A549 (cell line): ENCODE measurements at regions not wholly inside any gene's neighbourhood (a gene's known extent, or its start where the extent isn't known, plus 50 kb on each side); places are given as distances from the start of the nearest gene placed in this dataset.
A peak's percentile ranks its signal among the peaks of the same experiment; 100 is the strongest.

Experiments
- ATAC-seq, 2 experiments: fragments of 200-7000 bp in 1 of 2; fragments of >200 bp in 1 of 2; cut with Nextera tagmentation in 1 of 2; cut with Tn5 transposase in 1 of 2; 3 replicates each; pipeline versions ENCODE4 v1.8.0 to v1.9.1; 2018 to 2020; ENCODE audit warnings: mild to moderate bottlenecking in 1 of 2, moderate library complexity in 1 of 2
- CTCF ChIA-PET: fragments of 300-600 bp; sonication (Branson Sonifier 250); formaldehyde crosslinking; extraction: SDS; loops from one replicate; lab custom pipeline; 2021; ENCODE audit warnings: antibody characterized with exemption, inconsistent platforms; lab: Yijun Ruan, JAX
- POLR2A ChIA-PET: fragments of 350-600 bp; formaldehyde crosslinking; extraction: SDS; loops from one replicate; lab custom pipeline; 2021; ENCODE audit warnings: antibody characterized with exemption, inconsistent platforms; lab: Yijun Ruan, JAX
- DNase-seq, 2 experiments: peaks; one replicate each; pipeline versions ENCODE4 v3.0.0 to v3.0.0-alpha.2; 2011 to 2016; ENCODE audit warnings: low read depth in 1 of 2, low spot score in 1 of 2
- FAIRE-seq: peaks from 2 replicates; lab custom pipeline; 2011; peaks lifted over from hg19 to GRCh38; lab: Jason Lieb, UNC
- H3K27ac ChIP-seq, 2 experiments: fragments of >200 bp; sonication (Bioruptor Twin); formaldehyde crosslinking; 3 replicates each; pipeline ENCODE4 v1.5.1; 2016 to 2017
- H3K4me1 ChIP-seq: fragments of >200 bp; sonication (Bioruptor Twin); formaldehyde crosslinking; 3 replicates; pipeline ENCODE4 v1.6.1; 2016
- H3K4me2 ChIP-seq: fragments of >200 bp; sonication (Bioruptor Twin); formaldehyde crosslinking; 3 replicates; pipeline ENCODE4 v1.6.1; 2016
- H3K4me3 ChIP-seq: fragments of >200 bp; sonication (Bioruptor Twin); formaldehyde crosslinking; 3 replicates; pipeline ENCODE4 v1.5.1; 2016
- H3K9me3 ChIP-seq: fragments of >200 bp; sonication (Bioruptor Twin); formaldehyde crosslinking; 3 replicates; pipeline ENCODE4 v1.6.1; 2016
- BHLHE40 ChIP-seq: IDR thresholded peaks from 2 replicates; pipeline ENCODE4 v1.6.1; 2012; ENCODE audit warnings: low read depth, low read length, inconsistent platforms
- CEBPB ChIP-seq, 2 experiments: fragments of >200 bp in 1 of 2; sonication (Bioruptor Twin) in 1 of 2; formaldehyde crosslinking in 1 of 2; IDR thresholded peaks; 2 replicates each; pipeline ENCODE4 v1.6.1; 2012 to 2016
- CHD4 ChIP-seq: fragments of 200-600 bp; sonication (generic); IDR thresholded peaks from 2 replicates; pipeline ENCODE4 v1.6.1; 2016; ENCODE audit warnings: antibody characterized with exemption, mild to moderate bottlenecking, borderline replicate concordance
- EHMT2 ChIP-seq: fragments of 200-600 bp; sonication (generic); IDR thresholded peaks from 2 replicates; pipeline ENCODE4 v1.6.1; 2016; ENCODE audit warnings: antibody characterized with exemption, low read depth, mild to moderate bottlenecking, moderate library complexity
- FOXS1 ChIP-seq: fragments of 250-450 bp; sonication (Bioruptor Pico); IDR thresholded peaks from 2 replicates; pipeline ENCODE4 v1.5.0; 2020; ENCODE audit warnings: mild to moderate bottlenecking, moderate library complexity
- GATA3 ChIP-seq: IDR thresholded peaks from 2 replicates; pipeline ENCODE4 v1.6.1; 2012; ENCODE audit warnings: borderline replicate concordance
- HDAC2 ChIP-seq: fragments of 200-600 bp; sonication (generic); IDR thresholded peaks from 2 replicates; pipeline ENCODE4 v1.6.1; 2016
- HEYL ChIP-seq: fragments of 250-450 bp; sonication (Bioruptor Pico); IDR thresholded peaks from 2 replicates; pipeline ENCODE4 v1.8.0; 2021; ENCODE audit warnings: mild to moderate bottlenecking, moderate library complexity
- HOXB13 ChIP-seq: fragments of 250-450 bp; sonication (Bioruptor Pico); IDR thresholded peaks from 2 replicates; pipeline ENCODE4 v1.5.0; 2020; ENCODE audit warnings: low read depth, mild to moderate bottlenecking, moderate library complexity
- HOXB5 ChIP-seq: fragments of 250-450 bp; sonication (Bioruptor Pico); IDR thresholded peaks from 2 replicates; pipeline ENCODE4 v1.5.0; 2020; ENCODE audit warnings: mild to moderate bottlenecking, moderate library complexity
- JUN ChIP-seq, 2 experiments: fragments of >200 bp; sonication (Bioruptor Twin); formaldehyde crosslinking; IDR thresholded peaks; 2 replicates in 1 of 2; 3 replicates in 1 of 2; pipeline ENCODE4 v1.6.1; 2016 to 2017
- KDM5A ChIP-seq: fragments of 200-600 bp; sonication (generic); IDR thresholded peaks from 2 replicates; pipeline ENCODE4 v1.6.1; 2016; ENCODE audit warnings: antibody characterized with exemption, mild to moderate bottlenecking
- MAFK ChIP-seq: fragments of 450-650 bp; IDR thresholded peaks from 2 replicates; pipeline ENCODE4 v1.6.1; 2014; ENCODE audit not compliant: partially characterized antibody
- NPAS2 ChIP-seq: fragments of 250-450 bp; sonication (Bioruptor Pico); IDR thresholded peaks from 2 replicates; pipeline ENCODE4 v1.8.0; 2022; ENCODE audit warnings: mild to moderate bottlenecking, moderate library complexity, borderline replicate concordance
- PHF8 ChIP-seq: fragments of 200-600 bp; sonication (generic); IDR thresholded peaks from 2 replicates; pipeline ENCODE4 v1.6.1; 2016; ENCODE audit warnings: low read depth, mild to moderate bottlenecking, antibody characterized with exemption, moderate library complexity, borderline replicate concordance
- POLR2A ChIP-seq: IDR thresholded peaks from 2 replicates; pipeline ENCODE4 v1.6.1; 2012; ENCODE audit warnings: mild to moderate bottlenecking, low read length
- POLR2AphosphoS2 ChIP-seq: conservative IDR thresholded peaks from 2 replicates; pipeline ENCODE4 v1.6.1; 2012; ENCODE audit warnings: low read length, improper control_type of control experiment, inconsistent platforms
- RAD21 ChIP-seq, 2 experiments: fragments of >200 bp in 1 of 2; sonication (Bioruptor Twin) in 1 of 2; formaldehyde crosslinking in 1 of 2; IDR thresholded peaks in 1 of 2; conservative IDR thresholded peaks in 1 of 2; 2 replicates in 1 of 2; 3 replicates in 1 of 2; pipeline ENCODE4 v1.6.1; 2012 to 2018; ENCODE audit warnings: inconsistent platforms in 1 of 2
- RARB ChIP-seq: fragments of 250-450 bp; sonication (Bioruptor Pico); IDR thresholded peaks from 2 replicates; pipeline ENCODE4 v1.8.0; 2021; ENCODE audit warnings: mild to moderate bottlenecking, moderate library complexity
- RFX5 ChIP-seq: fragments of 450-650 bp; IDR thresholded peaks from 2 replicates; pipeline ENCODE4 v1.7.1; 2014; ENCODE audit warnings: antibody characterized with exemption, mild to moderate bottlenecking, moderate library complexity
- SMC3 ChIP-seq: fragments of >200 bp; sonication (Bioruptor Twin); formaldehyde crosslinking; IDR thresholded peaks from 3 replicates; pipeline ENCODE4 v1.6.1; 2018; ENCODE audit warnings: inconsistent platforms
- TFCP2L1 ChIP-seq: fragments of 250-450 bp; sonication (Bioruptor Pico); IDR thresholded peaks from 2 replicates; pipeline ENCODE4 v1.5.0; 2021; ENCODE audit warnings: mild to moderate bottlenecking
- ZC3H11A ChIP-seq: fragments of 450-650 bp; IDR thresholded peaks from 2 replicates; pipeline ENCODE4 v1.6.1; 2014; ENCODE audit warnings: antibody characterized with exemption, mild to moderate bottlenecking
- ZFP36 ChIP-seq: fragments of 450-650 bp; IDR thresholded peaks from 2 replicates; pipeline ENCODE4 v1.6.1; 2014; ENCODE audit warnings: borderline replicate concordance; ENCODE audit not compliant: partially characterized antibody
- ZNF302 ChIP-seq: fragments of 250-450 bp; sonication (Bioruptor Pico); IDR thresholded peaks from 2 replicates; pipeline ENCODE4 v1.9.0; 2021; ENCODE audit warnings: inconsistent platforms, mild to moderate bottlenecking, moderate library complexity
- ZSCAN20 ChIP-seq: fragments of 250-450 bp; sonication (Bioruptor Pico); IDR thresholded peaks from 2 replicates; pipeline ENCODE4 v1.8.0; 2022; ENCODE audit warnings: mild to moderate bottlenecking, moderate library complexity
- WGBS: methylation state at CpG from one replicate; pipeline ENCODE4 v1.1.6; 2017; ENCODE audit errors: missing lambda C conversion rate; 5-methylcytosine and 5-hydroxymethylcytosine counted together
- TF ChIP-seq, protein P1 (sequence below): fragments of 150-350 bp; IDR thresholded peaks from 2 replicates; pipeline ENCODE4 v1.6.1; 2014; ENCODE audit warnings: low read depth, mild to moderate bottlenecking, low read length
- TF ChIP-seq, protein P2 (sequence below): IDR thresholded peaks from 2 replicates; pipeline ENCODE4 v1.6.1; 2012; ENCODE audit warnings: low read depth, borderline replicate concordance
- TF ChIP-seq, protein P3 (sequence below): fragments of >200 bp; sonication (Bioruptor Twin); formaldehyde crosslinking; IDR thresholded peaks from 3 replicates; pipeline ENCODE4 v1.5.1; 2016
- TF ChIP-seq, protein P4 (sequence below): fragments of 250-450 bp; sonication (Bioruptor Pico); IDR thresholded peaks from 2 replicates; pipeline ENCODE4 v1.5.0; 2020; ENCODE audit warnings: low read depth, mild to moderate bottlenecking, moderate library complexity

DNA sequence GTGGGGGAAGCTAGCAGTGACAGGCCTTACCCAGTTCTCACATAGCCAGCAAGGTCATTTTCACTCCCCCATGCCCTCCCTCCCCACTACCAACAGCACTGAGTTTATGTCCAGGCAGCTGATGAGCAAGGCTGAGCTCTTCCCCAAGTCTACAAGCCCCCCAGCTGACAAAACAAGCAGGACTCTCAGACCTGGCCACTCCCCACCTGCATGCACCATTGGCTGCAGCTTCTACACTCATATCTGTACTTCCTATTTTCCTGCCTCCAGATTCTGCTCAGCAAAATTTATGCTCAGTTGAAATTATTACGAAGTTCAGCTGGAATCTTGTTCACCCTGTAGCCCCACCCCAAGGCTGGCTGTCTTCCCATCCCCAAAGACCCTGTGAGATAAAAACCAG, 339.3 kb downstream of the ARL6IP6 start:
- TF ChIP-seq, protein P1, sequence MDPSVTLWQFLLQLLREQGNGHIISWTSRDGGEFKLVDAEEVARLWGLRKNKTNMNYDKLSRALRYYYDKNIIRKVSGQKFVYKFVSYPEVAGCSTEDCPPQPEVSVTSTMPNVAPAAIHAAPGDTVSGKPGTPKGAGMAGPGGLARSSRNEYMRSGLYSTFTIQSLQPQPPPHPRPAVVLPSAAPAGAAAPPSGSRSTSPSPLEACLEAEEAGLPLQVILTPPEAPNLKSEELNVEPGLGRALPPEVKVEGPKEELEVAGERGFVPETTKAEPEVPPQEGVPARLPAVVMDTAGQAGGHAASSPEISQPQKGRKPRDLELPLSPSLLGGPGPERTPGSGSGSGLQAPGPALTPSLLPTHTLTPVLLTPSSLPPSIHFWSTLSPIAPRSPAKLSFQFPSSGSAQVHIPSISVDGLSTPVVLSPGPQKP, result no peak
- TF ChIP-seq RFX5 (no peak), TFCP2L1 (no peak), RARB (CRISPR knock-in tag) (no peak), HOXB13 (no peak), KDM5A (no peak), ZNF302 (CRISPR knock-in tag) (no peak), HOXB5 (CRISPR knock-in tag) (no peak), BHLHE40 (no peak), CHD4 (no peak), SMC3 (no peak), NPAS2 (CRISPR knock-in tag) (no peak), ZSCAN20 (no peak), GATA3 (no peak), FOXS1 (no peak), CEBPB (IDR thresholded peaks at IDR 0.05) (no peak), ZC3H11A (no peak), POLR2A (no peak)
- TF ChIP-seq, protein P2, sequence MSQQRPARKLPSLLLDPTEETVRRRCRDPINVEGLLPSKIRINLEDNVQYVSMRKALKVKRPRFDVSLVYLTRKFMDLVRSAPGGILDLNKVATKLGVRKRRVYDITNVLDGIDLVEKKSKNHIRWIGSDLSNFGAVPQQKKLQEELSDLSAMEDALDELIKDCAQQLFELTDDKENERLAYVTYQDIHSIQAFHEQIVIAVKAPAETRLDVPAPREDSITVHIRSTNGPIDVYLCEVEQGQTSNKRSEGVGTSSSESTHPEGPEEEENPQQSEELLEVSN, result no peak
- TF ChIP-seq, protein P3, sequence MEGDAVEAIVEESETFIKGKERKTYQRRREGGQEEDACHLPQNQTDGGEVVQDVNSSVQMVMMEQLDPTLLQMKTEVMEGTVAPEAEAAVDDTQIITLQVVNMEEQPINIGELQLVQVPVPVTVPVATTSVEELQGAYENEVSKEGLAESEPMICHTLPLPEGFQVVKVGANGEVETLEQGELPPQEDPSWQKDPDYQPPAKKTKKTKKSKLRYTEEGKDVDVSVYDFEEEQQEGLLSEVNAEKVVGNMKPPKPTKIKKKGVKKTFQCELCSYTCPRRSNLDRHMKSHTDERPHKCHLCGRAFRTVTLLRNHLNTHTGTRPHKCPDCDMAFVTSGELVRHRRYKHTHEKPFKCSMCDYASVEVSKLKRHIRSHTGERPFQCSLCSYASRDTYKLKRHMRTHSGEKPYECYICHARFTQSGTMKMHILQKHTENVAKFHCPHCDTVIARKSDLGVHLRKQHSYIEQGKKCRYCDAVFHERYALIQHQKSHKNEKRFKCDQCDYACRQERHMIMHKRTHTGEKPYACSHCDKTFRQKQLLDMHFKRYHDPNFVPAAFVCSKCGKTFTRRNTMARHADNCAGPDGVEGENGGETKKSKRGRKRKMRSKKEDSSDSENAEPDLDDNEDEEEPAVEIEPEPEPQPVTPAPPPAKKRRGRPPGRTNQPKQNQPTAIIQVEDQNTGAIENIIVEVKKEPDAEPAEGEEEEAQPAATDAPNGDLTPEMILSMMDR, result no peak
- TF ChIP-seq, all 56 proteins: peak for 0
- peak overlapping the region in 1 of 2 experiments; percentile 40; a peak in 2 of 6 replicates for H3K27ac ChIP-seq
- no peak overlapping the region for H3K4me3 ChIP-seq
- ChIA-PET CTCF (no interaction called here), POLR2A (no interaction called here)
- 6% methylated on average over 1 of the region's 1 CpG for WGBS
- H3K4me2 ChIP-seq, result no peak overlapping the region
- DNase-seq, result no peak
- FAIRE-seq, result no peak
- H3K9me3 ChIP-seq, result no peaks in the 10 kb centered on the region
- no peak for ATAC-seq
- peaks cover 23% of the 10 kb centered on the region for H3K4me1 ChIP-seq

- TF ChIP-seq HEYL (CRISPR knock-in tag) (no peak), ZFP36 (no peak), RAD21 (conservative IDR thresholded peaks at IDR 0.05 in 1 of 2, IDR thresholded peaks at IDR 0.05 in 1 of 2) (no peak), HDAC2 (no peak), EHMT2 (no peak), ZSCAN20 (no peak), PHF8 (no peak), FOXS1 (no peak), KDM5A (no peak), MAFK (no peak), JUN (IDR thresholded peaks at IDR 0.05) (no peak), HOXB5 (CRISPR knock-in tag) (no peak), POLR2AphosphoS2 (no peak)
- TF ChIP-seq, protein P2, result no peak
- TF ChIP-seq, protein P4, sequence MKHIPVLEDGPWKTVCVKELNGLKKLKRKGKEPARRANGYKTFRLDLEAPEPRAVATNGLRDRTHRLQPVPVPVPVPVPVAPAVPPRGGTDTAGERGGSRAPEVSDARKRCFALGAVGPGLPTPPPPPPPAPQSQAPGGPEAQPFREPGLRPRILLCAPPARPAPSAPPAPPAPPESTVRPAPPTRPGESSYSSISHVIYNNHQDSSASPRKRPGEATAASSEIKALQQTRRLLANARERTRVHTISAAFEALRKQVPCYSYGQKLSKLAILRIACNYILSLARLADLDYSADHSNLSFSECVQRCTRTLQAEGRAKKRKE (CRISPR knock-in tag), result no peak
- TF ChIP-seq, protein P1, result no peak
- no peak overlapping the region for H3K4me3 ChIP-seq
- ChIA-PET CTCF (no interaction called here), POLR2A (no interaction called here)
- ATAC-seq (no peak), DNase-seq (no peak), FAIRE-seq (no peak)
- WGBS, result 43% methylated on average over 1 of the region's 1 CpG
- peaks cover 18% of the 10 kb centered on the region for H3K4me1 ChIP-seq
- no peaks in the 10 kb centered on the region for H3K9me3 ChIP-seq
- H3K4me2 ChIP-seq, result no peak overlapping the region
- H3K27ac ChIP-seq, result no peak overlapping the region
Measured at GRCh38 chr2:153055182-153055581, 336.8 kb downstream of the ARL6IP6 start.
